ENCODE measurements at regions not wholly inside any gene's neighbourhood (a gene's known extent, or its start where the extent isn't known, plus 50 kb on each side); places are given as distances from the start of the nearest gene placed in this dataset.

GRCh38 chr1:34470401-34470800, 284.4 kb upstream of the GJB5 start:
- POLR2A ChIA-PET: no interaction called here
- TF ChIP-seq SP1 (IDR thresholded peaks at IDR 0.05): no peak
- TF ChIP-seq NFRKB (IDR thresholded peaks at IDR 0.05): no peak
- no peak for TF ChIP-seq ARNT (IDR thresholded peaks at IDR 0.05)
- no peak for TF ChIP-seq TARDBP (IDR thresholded peaks at IDR 0.05)
- no peak for TF ChIP-seq L3MBTL2 (conservative IDR thresholded peaks at IDR 0.05)
- no peak for TF ChIP-seq ELF4 (IDR thresholded peaks at IDR 0.05)
- TF ChIP-seq FOXA1 (IDR thresholded peaks at IDR 0.05): no peak
- no peak for TF ChIP-seq HDGF (IDR thresholded peaks at IDR 0.05; ENCODE audit: borderline replicate concordance)
- TF ChIP-seq, protein P1, sequence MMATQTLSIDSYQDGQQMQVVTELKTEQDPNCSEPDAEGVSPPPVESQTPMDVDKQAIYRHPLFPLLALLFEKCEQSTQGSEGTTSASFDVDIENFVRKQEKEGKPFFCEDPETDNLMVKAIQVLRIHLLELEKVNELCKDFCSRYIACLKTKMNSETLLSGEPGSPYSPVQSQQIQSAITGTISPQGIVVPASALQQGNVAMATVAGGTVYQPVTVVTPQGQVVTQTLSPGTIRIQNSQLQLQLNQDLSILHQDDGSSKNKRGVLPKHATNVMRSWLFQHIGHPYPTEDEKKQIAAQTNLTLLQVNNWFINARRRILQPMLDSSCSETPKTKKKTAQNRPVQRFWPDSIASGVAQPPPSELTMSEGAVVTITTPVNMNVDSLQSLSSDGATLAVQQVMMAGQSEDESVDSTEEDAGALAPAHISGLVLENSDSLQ (IDR thresholded peaks at IDR 0.05): no peak
- TF ChIP-seq BHLHE40 (IDR thresholded peaks at IDR 0.05; ENCODE audit: borderline replicate concordance): no peak
- TF ChIP-seq LEF1 (IDR thresholded peaks at IDR 0.05; ENCODE audit: borderline replicate concordance): no peak
- no peak for DNase-seq (ENCODE audit: extremely low spot score)
- CTCF ChIA-PET: interaction anchor here (0.7 kb wide), 1 partner anchor 72 kb away, joined by 4 read pairs; no protein-coding TSS in a partner anchor

- POLR2A ChIA-PET: no interaction called here
- TF ChIP-seq CTBP1 (IDR thresholded peaks at IDR 0.05; ENCODE audit: borderline replicate concordance) (no peak), TARDBP (IDR thresholded peaks at IDR 0.05) (no peak), HDGF (IDR thresholded peaks at IDR 0.05; ENCODE audit: borderline replicate concordance) (no peak), L3MBTL2 (conservative IDR thresholded peaks at IDR 0.05) (no peak), ELF4 (IDR thresholded peaks at IDR 0.05) (no peak), LEF1 (IDR thresholded peaks at IDR 0.05; ENCODE audit: borderline replicate concordance) (no peak), FOXK2 (IDR thresholded peaks at IDR 0.05) (no peak), ZNF384 (IDR thresholded peaks at IDR 0.05) (no peak), FOXA1 (IDR thresholded peaks at IDR 0.05) (no peak), SUZ12 (IDR thresholded peaks at IDR 0.05) (no peak), NFRKB (IDR thresholded peaks at IDR 0.05) (no peak), SP1 (IDR thresholded peaks at IDR 0.05) (no peak), ARNT (IDR thresholded peaks at IDR 0.05) (no peak), FOXM1 (IDR thresholded peaks at IDR 0.05; ENCODE audit: borderline replicate concordance) (no peak), BHLHE40 (IDR thresholded peaks at IDR 0.05; ENCODE audit: borderline replicate concordance) (no peak)
- TF ChIP-seq, protein P1 (IDR thresholded peaks at IDR 0.05): no peak
- CTCF ChIA-PET: interaction anchor here (0.6 kb wide), 1 partner anchor 123 kb away, joined by 4 read pairs; no protein-coding TSS in a partner anchor
- DNase-seq (ENCODE audit: extremely low spot score): no peak
These were observed 280.3 kb upstream of the GJB5 start for GRCh38 chr1:34474566-34474965.

- CTCF ChIA-PET: no interaction called here
- no peak for DNase-seq (ENCODE audit: extremely low spot score)
- TF ChIP-seq SUZ12 (IDR thresholded peaks at IDR 0.05) (no peak), L3MBTL2 (conservative IDR thresholded peaks at IDR 0.05) (no peak), FOXK2 (IDR thresholded peaks at IDR 0.05) (no peak), ELF4 (IDR thresholded peaks at IDR 0.05) (no peak), LEF1 (IDR thresholded peaks at IDR 0.05; ENCODE audit: borderline replicate concordance) (no peak), CTBP1 (IDR thresholded peaks at IDR 0.05; ENCODE audit: borderline replicate concordance) (no peak), BHLHE40 (IDR thresholded peaks at IDR 0.05; ENCODE audit: borderline replicate concordance) (no peak)
- POLR2A ChIA-PET: no interaction called here
These were observed 278.5 kb upstream of the GJB5 start for GRCh38 chr1:34476371-34476770.

GRCh38 chr1:34477632-34478141, 277.2 kb upstream of the GJB5 start:
- ChIA-PET POLR2A (no interaction called here), CTCF (no interaction called here)
- TF ChIP-seq, protein P1 (IDR thresholded peaks at IDR 0.05): no peak
- TF ChIP-seq NFRKB (IDR thresholded peaks at IDR 0.05): no peak
- TF ChIP-seq BHLHE40 (IDR thresholded peaks at IDR 0.05; ENCODE audit: borderline replicate concordance): no peak
- no peak for TF ChIP-seq ELF4 (IDR thresholded peaks at IDR 0.05)
- TF ChIP-seq CTBP1 (IDR thresholded peaks at IDR 0.05; ENCODE audit: borderline replicate concordance): no peak
- no peak for TF ChIP-seq HDGF (IDR thresholded peaks at IDR 0.05; ENCODE audit: borderline replicate concordance)
- no peak for TF ChIP-seq FOXA1 (IDR thresholded peaks at IDR 0.05)
- TF ChIP-seq ARNT (IDR thresholded peaks at IDR 0.05): no peak
- no peak for TF ChIP-seq LEF1 (IDR thresholded peaks at IDR 0.05; ENCODE audit: borderline replicate concordance)
- TF ChIP-seq SUZ12 (IDR thresholded peaks at IDR 0.05): no peak
- TF ChIP-seq L3MBTL2 (conservative IDR thresholded peaks at IDR 0.05): no peak
- no peak for TF ChIP-seq SP1 (IDR thresholded peaks at IDR 0.05)
- TF ChIP-seq FOXM1 (IDR thresholded peaks at IDR 0.05; ENCODE audit: borderline replicate concordance): no peak
- TF ChIP-seq FOXK2 (IDR thresholded peaks at IDR 0.05): no peak
- no peak for TF ChIP-seq ZNF384 (IDR thresholded peaks at IDR 0.05)
- TF ChIP-seq TARDBP (IDR thresholded peaks at IDR 0.05): no peak
- no peak for DNase-seq (ENCODE audit: extremely low spot score)

- TF ChIP-seq FOXA1 (IDR thresholded peaks at IDR 0.05) (no peak), TARDBP (IDR thresholded peaks at IDR 0.05) (no peak), ELF4 (IDR thresholded peaks at IDR 0.05) (no peak), NFRKB (IDR thresholded peaks at IDR 0.05) (no peak), BHLHE40 (IDR thresholded peaks at IDR 0.05; ENCODE audit: borderline replicate concordance) (no peak), CTBP1 (IDR thresholded peaks at IDR 0.05; ENCODE audit: borderline replicate concordance) (no peak), ARNT (IDR thresholded peaks at IDR 0.05) (no peak), SP1 (IDR thresholded peaks at IDR 0.05) (no peak), L3MBTL2 (conservative IDR thresholded peaks at IDR 0.05) (no peak), SUZ12 (IDR thresholded peaks at IDR 0.05) (no peak), LEF1 (IDR thresholded peaks at IDR 0.05; ENCODE audit: borderline replicate concordance) (no peak), FOXK2 (IDR thresholded peaks at IDR 0.05) (no peak), HDGF (IDR thresholded peaks at IDR 0.05; ENCODE audit: borderline replicate concordance) (no peak), FOXM1 (IDR thresholded peaks at IDR 0.05; ENCODE audit: borderline replicate concordance) (no peak), ZNF384 (IDR thresholded peaks at IDR 0.05) (no peak)
- TF ChIP-seq, protein P1 (IDR thresholded peaks at IDR 0.05): no peak
- ChIA-PET POLR2A (no interaction called here), CTCF (no interaction called here)
- no peak for DNase-seq (ENCODE audit: extremely low spot score)
These were observed 276.3 kb upstream of the GJB5 start for GRCh38 chr1:34478515-34479076.
